LHCN-M2 (cell line): ENCODE measurements at regions not wholly inside any gene's neighbourhood (a gene's known extent, or its start where the extent isn't known, plus 50 kb on each side); places are given as distances from the start of the nearest gene placed in this dataset.

ENCODE experiments used
- DNase-seq: peaks from one replicate; pipeline ENCODE4 v3.0.0-alpha.2; 2012; ENCODE audit warnings: low read depth

- DNase-seq = peak; percentile 24
Observed at GRCh38 chr3:87426918-87427317, 150.5 kb upstream of the POU1F1 start.

GRCh38 chr3:87425056-87425455 lies 148.7 kb upstream of the POU1F1 start:
- DNase-seq = no peak

GRCh38 chr3:87423336-87423735 lies 147.0 kb upstream of the POU1F1 start:
- DNase-seq = no peak

GRCh38 chr3:87422333-87422732 lies 145.9 kb upstream of the POU1F1 start:
- DNase-seq = no peak

- no peak for DNase-seq
Observed at GRCh38 chr3:87420171-87420570, 143.8 kb upstream of the POU1F1 start.

- DNase-seq = no peak
Observed at GRCh38 chr3:87414271-87414670, 137.9 kb upstream of the POU1F1 start.

- DNase-seq = no peak
Observed at GRCh38 chr3:87413814-87414213, 137.4 kb upstream of the POU1F1 start.

GRCh38 chr3:87410110-87410509 lies 133.7 kb upstream of the POU1F1 start:
- peak; percentile 20 for DNase-seq

GRCh38 chr3:87398168-87398801 lies 121.9 kb upstream of the POU1F1 start:
- no peak for DNase-seq

GRCh38 chr3:87397211-87397610 lies 120.8 kb upstream of the POU1F1 start:
- DNase-seq = no peak

GRCh38 chr3:87390821-87391220 lies 114.4 kb upstream of the POU1F1 start:
- no peak for DNase-seq

- DNase-seq = no peak
Observed at GRCh38 chr3:87390353-87390752, 114.0 kb upstream of the POU1F1 start.

- DNase-seq = no peak
Observed at GRCh38 chr3:87375231-87375682, 98.9 kb upstream of the POU1F1 start.

GRCh38 chr3:87370007-87370406 lies 93.6 kb upstream of the POU1F1 start:
- DNase-seq = no peak

GRCh38 chr3:87367736-87368135 lies 91.4 kb upstream of the POU1F1 start:
- DNase-seq = no peak

GRCh38 chr3:87363721-87364120 lies 87.3 kb upstream of the POU1F1 start:
- no peak for DNase-seq

GRCh38 chr3:87361956-87362355 lies 85.6 kb upstream of the POU1F1 start:
- no peak for DNase-seq

- DNase-seq = no peak
Observed at GRCh38 chr3:87361271-87361670, 84.9 kb upstream of the POU1F1 start.

- DNase-seq = no peak
Observed at GRCh38 chr3:87359826-87360225, 83.4 kb upstream of the POU1F1 start.

- no peak for DNase-seq
Observed at GRCh38 chr3:87359025-87359424, 82.6 kb upstream of the POU1F1 start.

GRCh38 chr3:87358066-87358465 lies 81.7 kb upstream of the POU1F1 start:
- no peak for DNase-seq

- DNase-seq = no peak
Observed at GRCh38 chr3:87354398-87354797, 78.0 kb upstream of the POU1F1 start.

- DNase-seq = no peak
Observed at GRCh38 chr3:87351937-87352336, 75.6 kb upstream of the POU1F1 start.
